GM23338 (cell line): ENCODE measurements at regions not wholly inside any gene's neighbourhood (a gene's known extent, or its start where the extent isn't known, plus 50 kb on each side); places are given as distances from the start of the nearest gene placed in this dataset.

ENCODE experiments used
- ATAC-seq: fragments of 200-7000 bp; cut with Tn5 transposase; 3 replicates; pipeline ENCODE4 v1.9.1; 2020
- DNase-seq: peaks from one replicate; pipeline ENCODE4 v3.0.0-alpha.2; 2015; ENCODE audit warnings: low spot score
- H2AFZ ChIP-seq: fragments of 200-600 bp; sonication (generic); 2 replicates; pipeline ENCODE4 v1.8.0; 2016; ENCODE audit warnings: antibody characterized with exemption, mild to moderate bottlenecking, moderate library complexity
- H3F3A ChIP-seq: fragments of 200-600 bp; sonication (generic); replicated peaks from 2 replicates; pipeline ENCODE4 v1.8.0; 2017; ENCODE audit warnings: antibody characterized with exemption, mixed run types, low read depth
- H3K27ac ChIP-seq: fragments of 200-600 bp; sonication (generic); 2 replicates; pipeline ENCODE4 v1.6.1; 2016; ENCODE audit warnings: low read depth
- H3K27me3 ChIP-seq: fragments of 200-600 bp; sonication (generic); 2 replicates; pipeline ENCODE4 v1.8.0; 2016; ENCODE audit warnings: mild to moderate bottlenecking, mixed run types, moderate library complexity; ENCODE audit not compliant: insufficient read depth
- H3K36me3 ChIP-seq: fragments of 200-600 bp; sonication (generic); 2 replicates; pipeline ENCODE4 v1.8.0; 2016; ENCODE audit warnings: mild to moderate bottlenecking; ENCODE audit not compliant: insufficient read depth
- H3K4me1 ChIP-seq: fragments of 200-600 bp; sonication (generic); 2 replicates; pipeline ENCODE4 v1.8.0; 2016; ENCODE audit warnings: mild to moderate bottlenecking, moderate library complexity; ENCODE audit not compliant: insufficient read depth
- H3K4me2 ChIP-seq: fragments of 200-600 bp; sonication (generic); 2 replicates; pipeline ENCODE4 v1.7.1; 2017; ENCODE audit warnings: mixed run types
- H3K4me3 ChIP-seq: fragments of 200-600 bp; sonication (generic); 2 replicates; pipeline ENCODE4 v1.6.1; 2016; ENCODE audit warnings: mixed run types
- H3K79me2 ChIP-seq: fragments of 200-600 bp; sonication (generic); replicated peaks from 2 replicates; pipeline ENCODE4 v1.8.0; 2017; ENCODE audit warnings: mild to moderate bottlenecking; ENCODE audit not compliant: insufficient read depth
- H3K9me2 ChIP-seq: fragments of 200-600 bp; sonication (generic); 2 replicates; pipeline ENCODE4 v1.8.0; 2017; ENCODE audit not compliant: insufficient read depth
- H4K20me1 ChIP-seq: fragments of 200-600 bp; sonication (generic); replicated peaks from 2 replicates; pipeline ENCODE4 v1.8.0; 2017; ENCODE audit warnings: mild to moderate bottlenecking; ENCODE audit not compliant: insufficient read depth
- H3K27ac Mint-ChIP-seq: 2 replicates; pipeline ENCODE4 v1.8.0; 2020; ENCODE audit warnings: inconsistent platforms, mild to moderate bottlenecking, moderate library complexity, mixed read lengths
- H3K27me3 Mint-ChIP-seq: 3 replicates; pipeline ENCODE4 v1.8.0; 2022; ENCODE audit warnings: low read depth, mild to moderate bottlenecking, moderate library complexity, mixed read lengths, inconsistent platforms; ENCODE audit not compliant: insufficient read depth, poor library complexity
- H3K36me3 Mint-ChIP-seq: 3 replicates; pipeline ENCODE4 v1.8.0; 2021; ENCODE audit warnings: low read depth, mild to moderate bottlenecking, inconsistent platforms, moderate library complexity, mixed read lengths
- H3K4me1 Mint-ChIP-seq: 3 replicates; pipeline ENCODE4 v1.8.0; 2020; ENCODE audit warnings: mild to moderate bottlenecking, inconsistent platforms, mixed read lengths
- H3K4me3 Mint-ChIP-seq: 3 replicates; pipeline ENCODE4 v1.8.0; 2021; ENCODE audit warnings: moderate library complexity, mild to moderate bottlenecking, inconsistent platforms, mixed read lengths
- H3K9me3 Mint-ChIP-seq: 3 replicates; pipeline ENCODE4 v1.8.0; 2020; ENCODE audit warnings: moderate library complexity, mild to moderate bottlenecking, inconsistent platforms, mixed read lengths
- CREB1 ChIP-seq: fragments of 250-450 bp; sonication (Bioruptor Pico); IDR thresholded peaks from 2 replicates; pipeline ENCODE4 v1.5.0; 2020; ENCODE audit warnings: low read depth, mild to moderate bottlenecking, moderate library complexity
- CTCF ChIP-seq, 2 experiments: fragments of 200-600 bp in 1 of 2; sonication (generic) in 1 of 2; conservative IDR thresholded peaks; 2 replicates each; pipeline versions ENCODE4 v1.5.1 to v1.6.1; 2016 to 2017; ENCODE audit warnings: antibody characterized with exemption in 2 of 2, low read depth in 2 of 2, mild to moderate bottlenecking in 2 of 2, moderate library complexity in 1 of 2
- ETS1 ChIP-seq: IDR thresholded peaks from 2 replicates; pipeline ENCODE4 v1.6.1; 2016; ENCODE audit warnings: antibody characterized with exemption
- EZH2 ChIP-seq: fragments of 200-600 bp; sonication (generic); IDR thresholded peaks from one replicate; pipeline ENCODE4 v1.8.0; 2017; ENCODE audit warnings: antibody characterized with exemption, mild to moderate bottlenecking, low read depth; ENCODE audit not compliant: unreplicated experiment
- EZH2phosphoT487 ChIP-seq: fragments of 200-600 bp; sonication (generic); IDR thresholded peaks from one replicate; pipeline ENCODE4 v1.8.1; 2018; ENCODE audit warnings: antibody characterized with exemption; ENCODE audit not compliant: unreplicated experiment
- JUNB ChIP-seq: IDR thresholded peaks from one replicate; pipeline ENCODE4 v1.6.1; 2016; ENCODE audit warnings: antibody characterized with exemption; ENCODE audit not compliant: unreplicated experiment
- POLR2AphosphoS5 ChIP-seq: IDR thresholded peaks from 2 replicates; pipeline ENCODE4 v1.6.1; 2016; ENCODE audit warnings: antibody characterized with exemption, low read depth
- REST ChIP-seq: IDR thresholded peaks from one replicate; pipeline ENCODE4 v1.6.1; 2018; ENCODE audit warnings: antibody characterized with exemption; ENCODE audit not compliant: unreplicated experiment
- STAT1 ChIP-seq: IDR thresholded peaks from one replicate; pipeline ENCODE4 v1.6.1; 2016; ENCODE audit warnings: antibody characterized with exemption; ENCODE audit not compliant: unreplicated experiment
- ZNF114 ChIP-seq: fragments of 250-450 bp; sonication (Bioruptor Pico); IDR thresholded peaks from 2 replicates; pipeline ENCODE4 v1.5.0; 2020; ENCODE audit warnings: mild to moderate bottlenecking, moderate library complexity
- ZNF331 ChIP-seq: fragments of 250-450 bp; sonication (Bioruptor Pico); IDR thresholded peaks from 2 replicates; pipeline ENCODE4 v1.5.0; 2020; ENCODE audit warnings: low read depth, mild to moderate bottlenecking, moderate library complexity

GRCh38 chr5:20231040-20231439 lies 243.0 kb upstream of the CDH18 start (continued):
- peak in 1 of 2 experiments; percentile 43; a peak in 3 of 4 replicates for TF ChIP-seq CTCF (conservative IDR thresholded peaks at IDR 0.05; ENCODE audit: low read depth in 2 of 2)
- no peak for TF ChIP-seq ZNF331 (CRISPR knock-in tag)
- no peak for TF ChIP-seq REST

- Mint-ChIP-seq H3K4me3 (no peak overlapping the region), H3K36me3 (no peaks in the 10 kb centered on the region), H3K27ac (no peak overlapping the region), H3K9me3 (no peaks in the 10 kb centered on the region), H3K27me3 (no peaks in the 10 kb centered on the region), H3K4me1 (0 out of 3 replicates have a peak, but pooled peaks cover 4% of the 10 kb centered on the region)
- no peak overlapping the region for H3K4me2 ChIP-seq
- H3K27me3 ChIP-seq = no peaks in the 10 kb centered on the region
- H3K79me2 ChIP-seq = no peaks in the 10 kb centered on the region
- no peaks in the 10 kb centered on the region for H3F3A ChIP-seq
- H3K4me1 ChIP-seq = no peaks in the 10 kb centered on the region
- no peak overlapping the region for H2AFZ ChIP-seq
- TF ChIP-seq POLR2AphosphoS5 (no peak), CREB1 (CRISPR knock-in tag) (no peak), ETS1 (no peak), ZNF331 (CRISPR knock-in tag) (no peak), CTCF (conservative IDR thresholded peaks at IDR 0.05; ENCODE audit: low read depth in 2 of 2) (no peak), JUNB (no peak), EZH2 (no peak), ZNF114 (CRISPR knock-in tag) (no peak), STAT1 (no peak), EZH2phosphoT487 (no peak), REST (no peak)
- no peak overlapping the region for H3K27ac ChIP-seq
- ATAC-seq (no peak), DNase-seq (no peak)
- no peaks in the 10 kb centered on the region for H4K20me1 ChIP-seq
- H3K36me3 ChIP-seq = no peaks in the 10 kb centered on the region
- H3K4me3 ChIP-seq = no peak overlapping the region
- no peaks in the 10 kb centered on the region for H3K9me2 ChIP-seq
Observed at GRCh38 chr5:20230010-20230409, 242.0 kb upstream of the CDH18 start.
